Activated CD4-positive, CD25-positive, alpha-beta regulatory T cell treated with anti-CD3 and anti-CD28 coated beads, Interleukin-2, amount 50 U/mL, for 24 hours (primary cell): ENCODE measurements at regions not wholly inside any gene's neighbourhood (a gene's known extent, or its start where the extent isn't known, plus 50 kb on each side); places are given as distances from the start of the nearest gene placed in this dataset.
"Not testable (repeated sequence)": the region's sequence is repeated elsewhere in the genome, so short reads cannot be mapped to it uniquely, and the experiment has no call there.

Experiments used
- ATAC-seq, 2 donors: fragments of 150-1000 bp; cut with Tn5 transposase; one replicate each; pipeline ENCODE4 v1.10.0; 2021; ENCODE audit warnings: mild to moderate bottlenecking in 1 of 2, moderate library complexity in 1 of 2

GRCh38 chr5:15383469-15383868 lies 116.5 kb upstream of the FBXL7 start:
- no peak for ATAC-seq

- no peak for ATAC-seq
These were observed 117.0 kb upstream of the FBXL7 start for GRCh38 chr5:15383021-15383420.

- no peak for ATAC-seq
These were observed 122.2 kb upstream of the FBXL7 start for GRCh38 chr5:15377573-15378340.

GRCh38 chr5:15376803-15377202 lies 123.2 kb upstream of the FBXL7 start:
- no peak for ATAC-seq

- ATAC-seq = no peak
These were observed 123.9 kb upstream of the FBXL7 start for GRCh38 chr5:15376088-15376487.

GRCh38 chr5:15375559-15375958 lies 124.4 kb upstream of the FBXL7 start:
- ATAC-seq = no peak

- no peak for ATAC-seq
These were observed 125.1 kb upstream of the FBXL7 start for GRCh38 chr5:15374886-15375285.

GRCh38 chr5:15373151-15373550 lies 126.8 kb upstream of the FBXL7 start:
- no peak for ATAC-seq

GRCh38 chr5:15371184-15371583 lies 128.8 kb upstream of the FBXL7 start:
- ATAC-seq = no peak

- ATAC-seq = no peak
These were observed 131.1 kb upstream of the FBXL7 start for GRCh38 chr5:15368835-15369234.

GRCh38 chr5:15367489-15367888 lies 132.5 kb upstream of the FBXL7 start:
- no peak for ATAC-seq

GRCh38 chr5:15366676-15367391 lies 133.1 kb upstream of the FBXL7 start:
- no peak for ATAC-seq

- ATAC-seq = no peak
These were observed 134.9 kb upstream of the FBXL7 start for GRCh38 chr5:15365070-15365469.

- ATAC-seq = no peak
These were observed 136.4 kb upstream of the FBXL7 start for GRCh38 chr5:15363601-15364000.

GRCh38 chr5:15357092-15357453 lies 142.9 kb upstream of the FBXL7 start:
- ATAC-seq = not testable (repeated sequence)

- not testable (repeated sequence) for ATAC-seq
These were observed 143.5 kb upstream of the FBXL7 start for GRCh38 chr5:15356308-15357091.

- ATAC-seq = no peak
These were observed 146.0 kb upstream of the FBXL7 start for GRCh38 chr5:15354021-15354420.

GRCh38 chr5:15353086-15353645 lies 146.8 kb upstream of the FBXL7 start:
- no peak for ATAC-seq

GRCh38 chr5:15350614-15351013 lies 149.4 kb upstream of the FBXL7 start:
- ATAC-seq = no peak

- no peak for ATAC-seq
These were observed 153.2 kb upstream of the FBXL7 start for GRCh38 chr5:15346738-15347137.

- no peak for ATAC-seq
These were observed 155.0 kb upstream of the FBXL7 start for GRCh38 chr5:15344954-15345353.

- ATAC-seq = no peak
These were observed 161.4 kb upstream of the FBXL7 start for GRCh38 chr5:15338546-15338945.

- no peak for ATAC-seq
These were observed 165.3 kb upstream of the FBXL7 start for GRCh38 chr5:15334551-15335266.
